HepG2 (cell line): ENCODE measurements at regions not wholly inside any gene's neighbourhood (a gene's known extent, or its start where the extent isn't known, plus 50 kb on each side); places are given as distances from the start of the nearest gene placed in this dataset.

Source experiments
- ATAC-seq: fragments of 200-7000 bp; cut with Tn5 transposase; 3 replicates; pipeline ENCODE4 v1.9.1; 2020; ENCODE audit warnings: mild to moderate bottlenecking, moderate library complexity
- BruUV-seq: library from RNA; stranded (reverse); fragments of 400-500 nt; replicated peaks from 2 replicates; lab custom pipeline; 2021; lab: Mats Ljungman, UMichigan
- CTCF ChIA-PET: fragments of 300-600 bp; formaldehyde crosslinking; extraction: SDS; loops from one replicate; lab custom pipeline; 2021; ENCODE audit warnings: low total read pairs, inconsistent platforms, low intra/inter-chr PET ratio; lab: Yijun Ruan, JAX
- POLR2A ChIA-PET: fragments of 350-600 bp; sonication (Branson Sonifier 250); formaldehyde crosslinking; loops from one replicate; lab custom pipeline; 2020; ENCODE audit warnings: antibody characterized with exemption, inconsistent platforms; lab: Yijun Ruan, JAX
- DNase-seq: peaks from one replicate; pipeline ENCODE4 v3.0.0-alpha.2; 2015; ENCODE audit warnings: low spot score
- FAIRE-seq: peaks from 3 replicates; lab custom pipeline; 2011; peaks lifted over from hg19 to GRCh38; lab: Jason Lieb, UNC
- H2AFZ ChIP-seq: one replicate; pipeline ENCODE4 v1.6.1; 2011; ENCODE audit warnings: low read length, inconsistent platforms
- H3K27ac ChIP-seq: fragments of 300-600 bp; 3 replicates; pipeline ENCODE4 v1.8.0; 2011; ENCODE audit warnings: mixed run types, mild to moderate bottlenecking, mixed read lengths, low read length, inconsistent platforms; ENCODE audit not compliant: insufficient read depth; ENCODE audit errors: extremely low read length
- H3K27me3 ChIP-seq, 2 experiments: fragments of 200-600 bp in 1 of 2; 2 replicates in 1 of 2; 3 replicates in 1 of 2; pipeline versions ENCODE4 v1.6.0 to v1.8.0; 2011; ENCODE audit warnings: low read length in 2 of 2, mild to moderate bottlenecking in 2 of 2, moderate library complexity in 2 of 2, inconsistent platforms in 1 of 2; ENCODE audit not compliant: insufficient read depth in 2 of 2, control insufficient read depth in 1 of 2
- H3K36me3 ChIP-seq, 2 experiments: fragments of 200-600 bp in 1 of 2; replicated peaks in 1 of 2; 2 replicates in 1 of 2; 3 replicates in 1 of 2; pipeline versions ENCODE4 v1.5.1 to v1.8.0; 2011; ENCODE audit warnings: low read length in 2 of 2, inconsistent platforms in 1 of 2; ENCODE audit not compliant: insufficient read depth in 2 of 2, control insufficient read depth in 1 of 2
- H3K4me1 ChIP-seq: 2 replicates; pipeline ENCODE4 v1.5.1; 2012; ENCODE audit warnings: low read length, inconsistent platforms; ENCODE audit not compliant: insufficient read depth
- H3K4me2 ChIP-seq: 2 replicates; pipeline ENCODE4 v1.6.0; 2011; ENCODE audit warnings: low read depth, low read length, inconsistent platforms
- H3K4me3 ChIP-seq, 3 experiments: fragments of 200-600 bp in 1 of 3; sonication (generic), shearing (Covaris generic) in 1 of 3; replicated peaks in 1 of 3; 2 replicates each; pipeline ENCODE4 v1.5.1; 2011 to 2016; ENCODE audit warnings: low read length in 3 of 3, inconsistent platforms in 2 of 3, low read depth in 2 of 3, mild to moderate bottlenecking in 2 of 3, control low read depth in 1 of 3, mixed read lengths in 1 of 3; ENCODE audit not compliant: insufficient read depth in 1 of 3
- H3K79me2 ChIP-seq: one replicate; pipeline ENCODE4 v1.6.1; 2011; ENCODE audit warnings: low read length, inconsistent platforms; ENCODE audit not compliant: insufficient read depth
- H3K9ac ChIP-seq: 2 replicates; pipeline ENCODE4 v1.6.0; 2011; ENCODE audit warnings: mild to moderate bottlenecking, low read depth, low read length, inconsistent platforms; ENCODE audit not compliant: insufficient read depth
- H3K9me3 ChIP-seq: 2 replicates; pipeline ENCODE4 v1.5.1; 2012; ENCODE audit warnings: mild to moderate bottlenecking, low read length
- H4K20me1 ChIP-seq: 2 replicates; pipeline ENCODE4 v1.6.0; 2011; ENCODE audit warnings: inconsistent platforms, mild to moderate bottlenecking, low read length, moderate library complexity; ENCODE audit not compliant: insufficient read depth
- NCOA5 ChIP-seq: sonication (generic); formaldehyde crosslinking; IDR thresholded peaks from 2 replicates; pipeline ENCODE4 v1.4.0; 2020; ENCODE audit warnings: missing genetic modification reagents
- NFKBIZ ChIP-seq: IDR thresholded peaks from 2 replicates; pipeline ENCODE4 v1.6.1; 2018; ENCODE audit warnings: missing genetic modification reagents, missing compliant biosample characterization
- PHF21A ChIP-seq: sonication (generic); formaldehyde crosslinking; IDR thresholded peaks from 2 replicates; pipeline ENCODE4 v1.5.0; 2020; ENCODE audit warnings: mild to moderate bottlenecking, missing genetic modification reagents
- RFXAP ChIP-seq: sonication (generic); formaldehyde crosslinking; IDR thresholded peaks from 2 replicates; pipeline ENCODE4 v1.4.0; 2020; ENCODE audit warnings: missing genetic modification reagents, borderline replicate concordance
- SIX1 ChIP-seq: sonication (generic); formaldehyde crosslinking; IDR thresholded peaks from 2 replicates; pipeline ENCODE4 v1.4.0; 2020; ENCODE audit warnings: missing genetic modification reagents, borderline replicate concordance
- SRSF4 ChIP-seq: fragments of 200-400 bp; formaldehyde crosslinking; IDR thresholded peaks from one replicate; pipeline ENCODE4 v1.6.1; 2018; ENCODE audit warnings: mild to moderate bottlenecking, low read depth, low read length, moderate library complexity; ENCODE audit not compliant: poor library complexity, severe bottlenecking
- ZNF292 ChIP-seq: sonication (generic); formaldehyde crosslinking; IDR thresholded peaks from 2 replicates; pipeline ENCODE4 v1.8.1; 2022; ENCODE audit warnings: mild to moderate bottlenecking, low read depth, missing genetic modification reagents, borderline replicate concordance
- WGBS: methylation state at CpG from one replicate; pipeline ENCODE4 v1.1.6; 2017; ENCODE audit warnings: low lambda C conversion rate; 5-methylcytosine and 5-hydroxymethylcytosine counted together
- in situ Hi-C: cut with HindIII; loops from 2 replicates; pipeline ENCODE4 v1.10.0; 2017; ENCODE audit warnings: low pct_unique_long_range_greater_than_20kb; ENCODE audit not compliant: extremely low pct_ligation_motif_present
- intact Hi-C: fragments of 100-400 bp; cut with micrococcal nuclease; formaldehyde crosslinking; loops from one replicate; pipeline ENCODE4 v1.10.0; 2022; ENCODE audit not compliant: unreplicated experiment
- TF ChIP-seq, protein P1 (sequence below): sonication (generic); formaldehyde crosslinking; conservative IDR thresholded peaks from 2 replicates; pipeline ENCODE4 v1.4.0; 2020; ENCODE audit warnings: missing genetic modification reagents
- TF ChIP-seq, protein P2 (sequence below): sonication (generic); formaldehyde crosslinking; IDR thresholded peaks from 2 replicates; pipeline ENCODE4 v1.4.0; 2020; ENCODE audit warnings: mild to moderate bottlenecking, missing genetic modification reagents
- TF ChIP-seq, protein P3 (sequence below): sonication (generic); formaldehyde crosslinking; IDR thresholded peaks from 2 replicates; pipeline ENCODE4 v1.5.0; 2020; ENCODE audit warnings: missing genetic modification reagents

DNA sequence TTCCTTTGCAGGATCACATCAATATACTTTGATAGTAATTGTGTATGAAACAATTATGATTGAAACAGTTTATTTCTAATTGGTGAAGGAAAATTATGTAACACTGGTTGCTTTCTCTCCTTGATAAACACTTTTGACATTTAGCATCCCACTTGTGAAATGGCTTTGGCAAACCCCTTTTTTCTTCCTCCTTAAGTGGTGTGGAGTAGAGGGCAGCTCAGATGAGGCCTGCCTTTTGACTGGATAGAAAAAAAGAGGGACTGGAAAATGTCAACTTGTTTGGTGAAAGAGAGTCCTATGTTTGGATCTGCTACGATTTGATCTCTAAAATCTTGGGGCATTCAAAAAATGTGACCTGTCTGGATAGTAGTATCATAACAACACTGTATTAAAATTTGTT is 318.3 kb downstream of the MEIS1 start:
- Histone ChIP-seq H4K20me1 (no peaks in the 10 kb centered on the region), H3K4me3 (no peak overlapping the region), H3K36me3 (no peaks in the 10 kb centered on the region), H3K4me2 (no peak overlapping the region), H3K27me3 (no peaks in the 10 kb centered on the region), H3K9ac (no peak overlapping the region), H3K9me3 (no peaks in the 10 kb centered on the region), H3K4me1 (no peaks in the 10 kb centered on the region), H2AFZ (no peak overlapping the region), H3K27ac (no peak overlapping the region), H3K79me2 (no peaks in the 10 kb centered on the region)
- in situ Hi-C loops: no loop called here
- no peak for DNase-seq
- no peak for ATAC-seq
- TF ChIP-seq PHF21A (CRISPR knock-in tag) (no peak), ZNF292 (CRISPR knock-in tag) (no peak), SIX1 (CRISPR knock-in tag) (no peak), NCOA5 (CRISPR knock-in tag) (no peak), RFXAP (CRISPR knock-in tag) (no peak), NFKBIZ (CRISPR knock-in tag) (no peak), SRSF4 (no peak)
- TF ChIP-seq, protein P1, sequence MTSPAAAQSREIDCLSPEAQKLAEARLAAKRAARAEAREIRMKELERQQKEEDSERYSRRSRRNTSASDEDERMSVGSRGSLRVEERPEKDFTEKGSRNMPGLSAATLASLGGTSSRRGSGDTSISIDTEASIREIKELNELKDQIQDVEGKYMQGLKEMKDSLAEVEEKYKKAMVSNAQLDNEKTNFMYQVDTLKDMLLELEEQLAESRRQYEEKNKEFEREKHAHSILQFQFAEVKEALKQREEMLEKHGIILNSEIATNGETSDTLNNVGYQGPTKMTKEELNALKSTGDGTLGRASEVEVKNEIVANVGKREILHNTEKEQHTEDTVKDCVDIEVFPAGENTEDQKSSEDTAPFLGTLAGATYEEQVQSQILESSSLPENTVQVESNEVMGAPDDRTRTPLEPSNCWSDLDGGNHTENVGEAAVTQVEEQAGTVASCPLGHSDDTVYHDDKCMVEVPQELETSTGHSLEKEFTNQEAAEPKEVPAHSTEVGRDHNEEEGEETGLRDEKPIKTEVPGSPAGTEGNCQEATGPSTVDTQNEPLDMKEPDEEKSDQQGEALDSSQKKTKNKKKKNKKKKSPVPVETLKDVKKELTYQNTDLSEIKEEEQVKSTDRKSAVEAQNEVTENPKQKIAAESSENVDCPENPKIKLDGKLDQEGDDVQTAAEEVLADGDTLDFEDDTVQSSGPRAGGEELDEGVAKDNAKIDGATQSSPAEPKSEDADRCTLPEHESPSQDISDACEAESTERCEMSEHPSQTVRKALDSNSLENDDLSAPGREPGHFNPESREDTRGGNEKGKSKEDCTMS (CRISPR knock-in tag): no peak
- TF ChIP-seq, protein P2, sequence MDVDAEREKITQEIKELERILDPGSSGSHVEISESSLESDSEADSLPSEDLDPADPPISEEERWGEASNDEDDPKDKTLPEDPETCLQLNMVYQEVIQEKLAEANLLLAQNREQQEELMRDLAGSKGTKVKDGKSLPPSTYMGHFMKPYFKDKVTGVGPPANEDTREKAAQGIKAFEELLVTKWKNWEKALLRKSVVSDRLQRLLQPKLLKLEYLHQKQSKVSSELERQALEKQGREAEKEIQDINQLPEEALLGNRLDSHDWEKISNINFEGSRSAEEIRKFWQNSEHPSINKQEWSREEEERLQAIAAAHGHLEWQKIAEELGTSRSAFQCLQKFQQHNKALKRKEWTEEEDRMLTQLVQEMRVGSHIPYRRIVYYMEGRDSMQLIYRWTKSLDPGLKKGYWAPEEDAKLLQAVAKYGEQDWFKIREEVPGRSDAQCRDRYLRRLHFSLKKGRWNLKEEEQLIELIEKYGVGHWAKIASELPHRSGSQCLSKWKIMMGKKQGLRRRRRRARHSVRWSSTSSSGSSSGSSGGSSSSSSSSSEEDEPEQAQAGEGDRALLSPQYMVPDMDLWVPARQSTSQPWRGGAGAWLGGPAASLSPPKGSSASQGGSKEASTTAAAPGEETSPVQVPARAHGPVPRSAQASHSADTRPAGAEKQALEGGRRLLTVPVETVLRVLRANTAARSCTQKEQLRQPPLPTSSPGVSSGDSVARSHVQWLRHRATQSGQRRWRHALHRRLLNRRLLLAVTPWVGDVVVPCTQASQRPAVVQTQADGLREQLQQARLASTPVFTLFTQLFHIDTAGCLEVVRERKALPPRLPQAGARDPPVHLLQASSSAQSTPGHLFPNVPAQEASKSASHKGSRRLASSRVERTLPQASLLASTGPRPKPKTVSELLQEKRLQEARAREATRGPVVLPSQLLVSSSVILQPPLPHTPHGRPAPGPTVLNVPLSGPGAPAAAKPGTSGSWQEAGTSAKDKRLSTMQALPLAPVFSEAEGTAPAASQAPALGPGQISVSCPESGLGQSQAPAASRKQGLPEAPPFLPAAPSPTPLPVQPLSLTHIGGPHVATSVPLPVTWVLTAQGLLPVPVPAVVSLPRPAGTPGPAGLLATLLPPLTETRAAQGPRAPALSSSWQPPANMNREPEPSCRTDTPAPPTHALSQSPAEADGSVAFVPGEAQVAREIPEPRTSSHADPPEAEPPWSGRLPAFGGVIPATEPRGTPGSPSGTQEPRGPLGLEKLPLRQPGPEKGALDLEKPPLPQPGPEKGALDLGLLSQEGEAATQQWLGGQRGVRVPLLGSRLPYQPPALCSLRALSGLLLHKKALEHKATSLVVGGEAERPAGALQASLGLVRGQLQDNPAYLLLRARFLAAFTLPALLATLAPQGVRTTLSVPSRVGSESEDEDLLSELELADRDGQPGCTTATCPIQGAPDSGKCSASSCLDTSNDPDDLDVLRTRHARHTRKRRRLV (CRISPR knock-in tag): no peak
- TF ChIP-seq, protein P3, sequence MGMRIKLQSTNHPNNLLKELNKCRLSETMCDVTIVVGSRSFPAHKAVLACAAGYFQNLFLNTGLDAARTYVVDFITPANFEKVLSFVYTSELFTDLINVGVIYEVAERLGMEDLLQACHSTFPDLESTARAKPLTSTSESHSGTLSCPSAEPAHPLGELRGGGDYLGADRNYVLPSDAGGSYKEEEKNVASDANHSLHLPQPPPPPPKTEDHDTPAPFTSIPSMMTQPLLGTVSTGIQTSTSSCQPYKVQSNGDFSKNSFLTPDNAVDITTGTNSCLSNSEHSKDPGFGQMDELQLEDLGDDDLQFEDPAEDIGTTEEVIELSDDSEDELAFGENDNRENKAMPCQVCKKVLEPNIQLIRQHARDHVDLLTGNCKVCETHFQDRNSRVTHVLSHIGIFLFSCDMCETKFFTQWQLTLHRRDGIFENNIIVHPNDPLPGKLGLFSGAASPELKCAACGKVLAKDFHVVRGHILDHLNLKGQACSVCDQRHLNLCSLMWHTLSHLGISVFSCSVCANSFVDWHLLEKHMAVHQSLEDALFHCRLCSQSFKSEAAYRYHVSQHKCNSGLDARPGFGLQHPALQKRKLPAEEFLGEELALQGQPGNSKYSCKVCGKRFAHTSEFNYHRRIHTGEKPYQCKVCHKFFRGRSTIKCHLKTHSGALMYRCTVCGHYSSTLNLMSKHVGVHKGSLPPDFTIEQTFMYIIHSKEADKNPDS: no peak
- no peak for FAIRE-seq
- CTCF ChIA-PET: no interaction called here
- no TSS peak for BruUV-seq
- 0% methylated on average over 1 of the region's 1 CpG for WGBS
- intact Hi-C loops: no loop called here
- POLR2A ChIA-PET: no interaction called here
